Neutrophil (primary cell): ENCODE measurements at regions not wholly inside any gene's neighbourhood (a gene's known extent, or its start where the extent isn't known, plus 50 kb on each side); places are given as distances from the start of the nearest gene placed in this dataset.

ENCODE experiments used
- H3K27ac ChIP-seq: fragments of 200-600 bp; sonication (generic); 2 replicates; pipeline ENCODE4 v1.5.1; 2016; ENCODE audit warnings: mild to moderate bottlenecking, moderate library complexity
- H3K27me3 ChIP-seq: fragments of 200-600 bp; sonication (generic); 2 replicates; pipeline ENCODE4 v1.6.0; 2016; ENCODE audit warnings: mild to moderate bottlenecking
- H3K36me3 ChIP-seq: fragments of 200-600 bp; sonication (generic); 2 replicates; pipeline ENCODE4 v1.5.1; 2017
- H3K4me1 ChIP-seq, 2 experiments: fragments of 200-600 bp in 1 of 2; sonication (generic) in 1 of 2; 1 replicate in 1 of 2; 2 replicates in 1 of 2; pipeline versions ENCODE4 v1.5.1 to v1.6.1; 2013 to 2016; ENCODE audit warnings: low read depth in 1 of 2, low read length in 1 of 2, mild to moderate bottlenecking in 1 of 2, moderate library complexity in 1 of 2; ENCODE audit not compliant: control insufficient read depth in 1 of 2, insufficient read depth in 1 of 2
- H3K4me3 ChIP-seq, 2 experiments: fragments of 200-600 bp in 1 of 2; sonication (generic) in 1 of 2; 1 replicate in 1 of 2; 2 replicates in 1 of 2; pipeline ENCODE4 v1.5.1; 2013 to 2016; ENCODE audit warnings: low read depth in 1 of 2, low read length in 1 of 2, mild to moderate bottlenecking in 1 of 2, moderate library complexity in 1 of 2
- H3K9me3 ChIP-seq: fragments of 200-600 bp; sonication (generic); 2 replicates; pipeline ENCODE4 v1.5.1; 2016
- TF ChIP-seq, protein P1 (sequence below): fragments of 200-600 bp; sonication (generic); IDR thresholded peaks from 2 replicates; pipeline ENCODE4 v1.5.1; 2016; ENCODE audit warnings: antibody characterized with exemption

DNA sequence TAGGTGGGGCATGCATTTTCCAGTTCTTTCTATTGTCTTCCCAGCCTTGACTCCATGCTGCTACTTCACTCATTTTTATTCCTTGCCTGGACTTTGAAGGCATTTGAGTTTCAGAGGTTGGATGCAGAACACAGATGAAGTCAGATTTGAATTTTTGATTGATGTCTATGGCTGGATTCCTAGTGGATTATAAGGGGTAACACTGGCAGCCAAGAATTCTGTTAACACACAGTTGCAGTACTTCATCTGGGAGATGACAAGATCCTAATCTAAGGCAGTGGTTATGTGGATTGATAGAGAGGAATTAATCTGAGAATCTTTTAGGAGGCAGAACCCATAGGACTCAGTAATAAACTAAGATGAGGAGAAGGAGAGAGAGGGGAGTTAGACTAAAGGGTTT is 439.0 kb upstream of the USP24 start:
- H3K4me1 ChIP-seq = no peaks in the 10 kb centered on the region
- no peak overlapping the region for H3K27ac ChIP-seq
- H3K9me3 ChIP-seq = no peaks in the 10 kb centered on the region
- TF ChIP-seq, protein P1, sequence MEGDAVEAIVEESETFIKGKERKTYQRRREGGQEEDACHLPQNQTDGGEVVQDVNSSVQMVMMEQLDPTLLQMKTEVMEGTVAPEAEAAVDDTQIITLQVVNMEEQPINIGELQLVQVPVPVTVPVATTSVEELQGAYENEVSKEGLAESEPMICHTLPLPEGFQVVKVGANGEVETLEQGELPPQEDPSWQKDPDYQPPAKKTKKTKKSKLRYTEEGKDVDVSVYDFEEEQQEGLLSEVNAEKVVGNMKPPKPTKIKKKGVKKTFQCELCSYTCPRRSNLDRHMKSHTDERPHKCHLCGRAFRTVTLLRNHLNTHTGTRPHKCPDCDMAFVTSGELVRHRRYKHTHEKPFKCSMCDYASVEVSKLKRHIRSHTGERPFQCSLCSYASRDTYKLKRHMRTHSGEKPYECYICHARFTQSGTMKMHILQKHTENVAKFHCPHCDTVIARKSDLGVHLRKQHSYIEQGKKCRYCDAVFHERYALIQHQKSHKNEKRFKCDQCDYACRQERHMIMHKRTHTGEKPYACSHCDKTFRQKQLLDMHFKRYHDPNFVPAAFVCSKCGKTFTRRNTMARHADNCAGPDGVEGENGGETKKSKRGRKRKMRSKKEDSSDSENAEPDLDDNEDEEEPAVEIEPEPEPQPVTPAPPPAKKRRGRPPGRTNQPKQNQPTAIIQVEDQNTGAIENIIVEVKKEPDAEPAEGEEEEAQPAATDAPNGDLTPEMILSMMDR = no peak
- no peaks in the 10 kb centered on the region for H3K36me3 ChIP-seq
- no peak overlapping the region for H3K4me3 ChIP-seq
- no peaks in the 10 kb centered on the region for H3K27me3 ChIP-seq

GRCh38 chr1:55650444-55650843 is 435.3 kb upstream of the USP24 start:
- Histone ChIP-seq H3K4me3 (no peak overlapping the region), H3K27me3 (no peaks in the 10 kb centered on the region), H3K4me1 (no peaks in the 10 kb centered on the region), H3K27ac (no peak overlapping the region), H3K36me3 (no peaks in the 10 kb centered on the region), H3K9me3 (no peaks in the 10 kb centered on the region)
- TF ChIP-seq, protein P1 = no peak

GRCh38 chr1:55646181-55646580 is 431.0 kb upstream of the USP24 start:
- Histone ChIP-seq H3K4me3 (no peak overlapping the region), H3K36me3 (no peaks in the 10 kb centered on the region), H3K27ac (no peak overlapping the region), H3K9me3 (no peaks in the 10 kb centered on the region), H3K27me3 (no peaks in the 10 kb centered on the region), H3K4me1 (peaks cover 0 to 2% of the 10 kb centered on the region in 2 experiments)
- TF ChIP-seq, protein P1 = no peak

DNA sequence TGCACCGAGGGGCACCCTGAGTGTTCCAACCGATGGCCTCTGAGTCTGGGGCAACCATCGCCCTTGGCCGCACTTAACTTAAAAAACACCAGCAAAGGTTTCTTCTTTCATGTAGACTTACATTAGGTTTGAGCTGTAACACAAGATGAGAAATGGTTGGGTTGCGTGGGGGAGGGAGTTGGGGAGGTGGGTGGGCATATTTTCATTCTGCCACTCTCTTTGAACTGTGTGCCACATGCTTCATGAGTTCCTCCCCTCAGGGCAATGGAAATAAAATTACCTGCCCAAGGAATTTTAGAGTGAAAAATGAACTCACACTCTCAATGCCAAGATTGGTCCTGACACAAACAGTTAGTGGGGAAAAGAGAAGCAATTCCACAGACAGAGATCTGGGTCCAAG is 430.1 kb upstream of the USP24 start:
- Histone ChIP-seq H3K4me3 (no peak overlapping the region), H3K9me3 (no peaks in the 10 kb centered on the region), H3K27ac (no peak overlapping the region), H3K36me3 (no peaks in the 10 kb centered on the region), H3K4me1 (peaks cover 0 to 4% of the 10 kb centered on the region in 2 experiments), H3K27me3 (no peaks in the 10 kb centered on the region)
- TF ChIP-seq, protein P1 = no peak

GRCh38 chr1:55641947-55642346 is 426.8 kb upstream of the USP24 start:
- Histone ChIP-seq H3K9me3 (no peaks in the 10 kb centered on the region), H3K4me3 (no peak overlapping the region), H3K27me3 (no peaks in the 10 kb centered on the region), H3K27ac (no peak overlapping the region), H3K36me3 (no peaks in the 10 kb centered on the region), H3K4me1 (peaks cover 0 to 4% of the 10 kb centered on the region in 2 experiments)
- TF ChIP-seq, protein P1 = no peak
